ENCODE measurements at regions not wholly inside any gene's neighbourhood (a gene's known extent, or its start where the extent isn't known, plus 50 kb on each side); places are given as distances from the start of the nearest gene placed in this dataset.

DNA sequence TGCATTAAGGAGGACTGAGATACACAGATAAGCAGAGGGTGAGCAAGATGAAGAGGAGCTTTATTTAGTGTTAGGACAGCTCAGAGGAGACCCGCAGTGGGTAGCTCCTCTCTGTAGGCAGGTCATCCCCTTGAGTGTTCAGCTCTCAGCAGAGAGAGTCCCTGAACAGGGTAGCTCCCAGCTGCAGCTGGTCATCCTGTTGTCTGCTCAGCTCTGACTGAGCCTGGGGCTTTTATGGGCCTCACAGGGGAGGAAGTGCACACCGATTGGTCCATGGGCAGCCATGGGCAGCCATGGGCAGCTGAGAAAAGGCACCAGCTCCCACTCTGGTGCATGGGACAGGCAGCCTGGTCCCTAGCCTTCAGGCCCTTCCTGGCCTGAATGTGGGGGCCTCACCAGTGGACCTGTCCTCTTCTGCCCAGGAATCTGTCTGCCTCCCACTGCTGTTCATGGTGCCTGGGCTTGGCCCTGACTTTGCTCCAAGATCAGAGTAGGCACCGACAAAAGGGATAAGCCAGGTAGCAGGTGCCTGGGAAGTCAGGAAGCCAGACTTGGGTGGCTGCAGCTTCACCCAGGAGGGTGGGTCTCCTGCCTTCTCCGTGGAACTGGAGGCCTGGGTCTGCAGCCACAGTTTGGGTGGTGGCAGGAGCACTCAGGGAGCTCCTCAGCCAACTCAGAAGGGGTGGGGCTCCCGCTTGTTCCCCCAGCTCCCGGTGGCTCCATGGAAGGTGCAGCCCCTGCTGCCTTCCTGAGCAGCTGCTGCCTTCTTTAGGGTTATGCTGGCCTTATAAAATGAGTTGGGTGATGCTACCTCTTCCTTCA is 54.7 kb downstream of the MYEOV start:
- DNase-seq (ENCODE audit: low read depth in 4 of 4, low spot score in 2 of 4): no peak

DNA sequence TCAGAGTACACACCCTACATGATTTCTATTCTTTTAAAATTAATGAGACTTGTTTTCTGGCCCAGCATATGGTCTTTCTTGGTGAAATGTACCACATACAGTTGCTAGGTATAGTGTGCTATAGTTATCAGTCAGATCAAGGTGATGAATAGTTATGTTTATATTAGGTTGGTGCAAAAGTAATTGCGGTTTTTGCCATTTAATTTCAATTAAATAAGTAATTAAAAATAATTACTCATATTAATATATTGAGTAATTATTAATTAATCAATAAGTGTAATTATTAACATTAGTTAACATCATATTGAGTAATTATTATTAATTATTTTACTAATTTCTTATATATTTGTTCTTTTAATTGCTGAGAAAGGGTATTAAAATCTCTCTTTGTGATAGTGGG is 56.1 kb downstream of the MYEOV start:
- DNase-seq (ENCODE audit: low read depth in 4 of 4, low spot score in 2 of 4): no peak

DNA sequence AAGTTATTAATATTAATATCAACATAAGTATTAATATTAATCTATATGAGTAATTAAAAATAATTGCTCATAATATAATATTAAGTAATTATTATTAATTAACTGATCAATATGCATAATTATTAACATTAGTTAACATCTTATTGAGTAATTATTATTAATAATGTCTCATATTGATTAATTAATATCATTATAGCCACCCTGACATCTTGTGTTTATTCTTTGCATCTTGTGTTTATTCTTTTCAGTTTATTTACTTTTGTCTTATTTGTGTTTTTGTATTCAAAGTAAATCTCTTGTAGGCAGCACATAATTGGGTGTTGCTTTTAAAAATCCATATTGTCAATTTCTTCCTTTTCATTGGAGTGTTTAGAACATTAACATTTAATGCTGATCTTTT is 56.6 kb downstream of the MYEOV start:
- DNase-seq (ENCODE audit: low read depth in 4 of 4, low spot score in 2 of 4): no peak

DNA sequence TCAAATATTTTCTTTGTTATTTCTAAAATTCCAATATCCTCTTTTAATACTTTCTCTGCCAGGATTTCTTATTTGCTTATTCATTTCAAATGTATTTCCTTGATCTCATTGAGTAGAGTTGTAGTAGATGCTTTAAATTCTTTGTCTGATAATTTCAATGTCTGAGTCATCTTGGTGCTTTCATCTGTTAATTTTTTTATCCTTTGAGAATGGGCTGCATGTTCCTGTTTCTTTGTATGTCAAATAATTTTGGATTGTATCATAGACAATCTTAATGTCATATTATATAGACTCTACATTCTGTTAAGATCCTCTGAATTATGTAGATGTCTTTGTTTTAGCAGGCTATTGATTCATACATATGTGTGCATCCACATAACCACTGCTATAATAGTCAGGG is 57.5 kb downstream of the MYEOV start:
- DNase-seq (ENCODE audit: low read depth in 4 of 4, low spot score in 2 of 4): no peak

DNA sequence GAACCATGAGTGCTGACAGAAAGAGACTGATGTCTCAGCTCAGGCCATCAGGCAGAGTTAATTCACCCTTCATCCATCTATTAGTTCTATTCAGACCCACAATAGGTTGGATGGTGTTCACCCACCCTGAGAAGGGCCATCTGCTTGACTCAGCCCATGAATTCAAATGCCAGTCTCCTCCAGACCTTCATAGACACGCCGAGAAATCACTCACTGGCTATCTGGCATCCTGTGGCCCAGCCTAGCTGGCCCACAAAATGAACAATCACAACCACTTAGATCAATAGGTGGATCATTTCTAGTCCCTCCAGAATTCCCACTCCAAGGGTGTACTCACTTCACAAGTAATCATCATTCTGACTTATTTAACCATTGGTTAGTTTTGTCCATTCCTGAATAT is 58.2 kb downstream of the MYEOV start:
- DNase-seq (ENCODE audit: low read depth in 4 of 4, low spot score in 2 of 4): no peak

DNA sequence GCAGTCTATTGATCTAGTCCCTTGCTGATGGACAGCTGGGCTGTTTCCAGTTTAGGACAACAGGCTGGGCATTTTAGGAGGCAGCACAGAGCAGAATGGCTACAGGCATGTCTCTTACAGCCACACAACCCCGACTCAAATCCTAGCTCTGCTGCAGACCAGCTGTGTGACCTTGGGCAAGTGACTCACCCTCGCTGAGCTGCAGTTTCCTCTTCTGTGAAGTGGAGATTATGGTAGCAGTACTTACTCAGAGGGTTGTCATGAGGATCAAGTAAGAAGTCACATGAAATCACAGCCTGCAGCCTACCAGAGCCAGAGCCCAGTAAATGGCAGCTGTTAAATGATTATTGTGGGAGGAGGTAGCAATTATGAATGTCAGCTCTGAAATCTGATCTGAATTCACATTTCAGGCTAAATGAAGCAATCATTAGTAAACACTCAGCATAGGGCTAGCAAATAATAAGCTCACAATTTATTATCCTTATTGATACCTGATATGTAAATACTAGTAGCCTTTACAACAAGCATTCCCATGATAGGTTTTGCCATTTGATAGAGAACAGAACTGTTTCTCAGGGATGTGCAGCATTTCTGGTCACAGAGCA is 58.9 kb downstream of the MYEOV start:
- no peak for DNase-seq (ENCODE audit: low read depth in 4 of 4, low spot score in 2 of 4)

DNA sequence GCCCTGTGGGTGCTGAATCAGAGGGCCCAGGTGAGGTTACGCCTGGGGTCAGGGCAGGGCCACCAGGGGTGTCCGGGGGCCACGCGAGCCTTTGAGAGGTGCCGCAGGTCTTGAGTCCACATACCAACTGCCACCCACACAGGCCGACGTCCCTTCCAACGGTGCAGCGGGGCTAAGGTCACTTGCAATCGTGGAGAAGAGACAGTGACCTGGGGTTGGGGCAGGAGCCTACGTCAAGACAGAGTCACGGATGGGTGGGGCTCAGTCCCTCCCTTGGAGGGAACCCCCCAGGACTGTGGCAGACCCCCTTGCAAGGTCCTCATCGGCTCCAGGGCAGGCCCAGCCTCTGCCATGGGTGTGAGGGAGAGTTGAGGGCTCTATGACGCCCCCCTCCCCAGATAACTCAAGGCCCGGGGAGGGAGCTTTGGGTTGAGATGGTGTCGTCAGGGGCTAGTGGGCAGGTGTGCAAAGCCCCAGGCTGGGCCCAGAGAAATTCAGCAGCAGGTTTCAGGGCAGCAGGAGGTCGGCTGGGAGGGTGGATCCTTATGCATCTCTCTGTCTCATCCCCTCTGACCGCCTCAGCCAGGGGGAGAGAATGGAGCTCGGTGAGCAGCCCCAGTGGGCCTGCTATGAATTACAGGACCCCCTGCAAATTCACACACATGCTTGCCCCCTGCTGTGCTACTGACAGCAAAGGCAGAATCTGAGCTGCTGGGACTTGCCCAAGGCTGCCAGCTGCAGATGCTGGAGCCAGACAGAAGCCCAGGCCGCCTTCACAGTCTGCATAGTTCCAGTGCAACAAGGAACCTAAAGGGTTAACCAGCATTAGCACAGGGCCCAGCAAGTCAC is 60.0 kb downstream of the MYEOV start:
- DNase-seq (ENCODE audit: low read depth in 4 of 4, low spot score in 2 of 4): no peak

DNA sequence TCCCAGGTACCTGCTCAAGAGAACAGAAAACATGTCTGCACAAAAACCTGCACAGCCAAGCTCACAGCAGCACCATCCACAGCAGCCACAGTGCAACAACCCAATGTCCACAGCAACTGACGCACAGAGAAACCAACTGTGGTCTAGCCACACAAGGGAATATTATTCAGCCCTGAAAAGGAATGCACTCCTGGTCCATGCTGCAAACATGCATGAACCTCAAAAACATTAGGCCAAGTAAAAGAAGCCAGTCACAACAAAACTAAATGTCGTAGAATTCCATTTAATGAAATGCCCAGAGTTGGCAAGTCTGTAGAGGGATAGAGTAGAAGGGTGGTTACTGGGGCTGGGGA is 60.6 kb downstream of the MYEOV start:
- DNase-seq (ENCODE audit: low read depth in 4 of 4, low spot score in 2 of 4): no peak

DNA sequence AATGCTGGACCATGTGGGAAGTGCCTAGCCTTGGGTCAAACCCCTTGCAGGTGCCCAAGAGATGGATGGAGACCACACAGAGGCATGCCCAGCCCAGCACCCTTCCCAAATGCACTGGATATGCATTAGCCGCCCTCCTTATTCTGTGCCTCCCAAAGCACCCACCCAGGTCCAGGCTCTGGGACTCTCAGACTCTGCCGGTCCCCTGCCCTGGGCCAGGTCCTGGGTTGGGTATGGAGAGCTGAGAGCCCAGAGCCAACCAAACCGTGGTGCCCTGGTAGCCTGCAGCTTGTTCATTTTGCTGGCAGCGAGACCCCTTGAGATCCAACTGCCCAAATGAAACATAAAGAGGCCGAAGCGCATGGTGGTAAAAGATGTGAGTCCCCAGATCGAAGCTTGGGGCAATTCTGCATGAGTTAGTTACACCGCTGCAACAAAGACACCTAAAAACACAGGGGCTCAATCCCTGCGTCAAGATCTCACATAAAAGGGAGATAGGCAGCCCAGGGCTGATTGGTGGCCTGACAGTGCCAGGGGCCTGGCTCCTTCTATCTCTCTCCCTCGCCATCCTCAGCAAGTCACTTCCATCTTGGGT is 61.5 kb downstream of the MYEOV start:
- no peak for DNase-seq (ENCODE audit: low read depth in 4 of 4, low spot score in 2 of 4)

DNA sequence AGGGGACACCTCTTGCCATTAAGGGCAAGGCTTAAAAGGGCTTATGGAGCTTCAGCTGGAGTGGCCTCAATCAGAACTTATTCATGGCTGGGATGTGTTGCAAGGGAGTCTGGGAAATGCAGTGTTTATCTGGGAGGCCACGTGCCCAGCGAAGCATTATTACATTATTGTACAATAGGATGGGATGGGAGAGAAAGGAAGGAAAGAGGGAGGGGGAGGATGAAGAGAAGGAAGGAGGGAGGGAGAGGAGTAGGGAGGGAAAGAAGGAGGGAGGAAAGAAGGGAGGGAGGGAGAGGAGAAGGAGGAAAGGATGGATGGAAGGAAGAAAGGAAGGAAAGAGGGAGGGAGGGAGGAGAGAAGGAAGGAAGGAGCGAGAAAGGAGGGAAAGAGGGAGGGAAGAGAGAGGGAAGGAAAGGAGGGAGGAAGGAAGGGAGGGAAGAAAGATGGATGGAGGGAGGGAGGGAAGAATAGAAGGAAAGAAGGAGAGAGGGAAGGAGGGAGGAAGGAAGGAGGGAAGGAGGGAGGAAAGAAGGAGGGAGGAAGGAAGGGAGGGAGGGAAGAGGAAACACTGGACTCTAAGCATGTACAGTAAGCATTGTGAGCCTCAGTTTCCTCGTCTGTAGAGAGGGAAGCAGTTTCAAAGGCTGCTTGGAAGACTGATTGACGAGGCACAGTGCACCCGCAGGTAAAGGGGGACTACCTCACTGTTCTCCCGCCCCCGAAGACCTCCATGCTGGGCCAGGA is 62.2 kb downstream of the MYEOV start:
- no peak for DNase-seq (ENCODE audit: low read depth in 4 of 4, low spot score in 2 of 4)

DNA sequence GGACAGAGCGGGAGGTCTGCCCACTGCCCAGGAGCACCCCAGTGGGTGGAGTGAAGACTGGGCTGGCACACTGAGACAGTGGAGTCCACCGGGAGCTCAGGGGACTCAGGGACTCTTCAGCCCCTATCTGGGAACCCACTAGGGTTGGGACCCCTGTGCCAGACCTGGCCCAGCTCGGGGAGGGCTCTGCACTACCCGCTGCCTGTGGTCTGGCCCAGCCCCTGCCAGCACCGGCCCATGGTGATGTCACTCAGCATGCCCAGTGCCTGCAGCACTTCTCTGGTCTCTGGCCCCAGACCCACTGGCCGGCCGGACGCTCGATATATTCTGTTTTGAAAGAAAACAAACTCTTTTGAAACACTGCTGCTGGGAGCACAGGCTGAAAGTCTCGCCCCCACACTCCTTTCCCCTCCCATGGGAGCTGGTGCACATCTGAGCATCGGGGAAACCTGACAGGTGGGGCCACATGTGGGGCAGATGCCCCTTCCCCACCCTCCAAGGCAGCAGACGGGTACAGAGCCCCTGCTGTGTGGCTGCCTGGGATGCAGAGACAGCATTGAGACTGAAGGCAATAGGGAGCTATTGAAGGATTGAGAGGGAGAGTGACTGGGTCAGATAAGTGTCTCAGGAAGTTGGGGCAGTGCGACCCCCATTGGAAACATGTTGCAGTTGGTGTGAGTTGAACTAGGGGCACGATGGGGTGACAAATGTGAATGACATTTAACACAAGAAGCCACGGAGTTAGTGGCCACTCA is 62.9 kb downstream of the MYEOV start:
- no peak for DNase-seq (ENCODE audit: low read depth in 4 of 4, low spot score in 2 of 4)

DNA sequence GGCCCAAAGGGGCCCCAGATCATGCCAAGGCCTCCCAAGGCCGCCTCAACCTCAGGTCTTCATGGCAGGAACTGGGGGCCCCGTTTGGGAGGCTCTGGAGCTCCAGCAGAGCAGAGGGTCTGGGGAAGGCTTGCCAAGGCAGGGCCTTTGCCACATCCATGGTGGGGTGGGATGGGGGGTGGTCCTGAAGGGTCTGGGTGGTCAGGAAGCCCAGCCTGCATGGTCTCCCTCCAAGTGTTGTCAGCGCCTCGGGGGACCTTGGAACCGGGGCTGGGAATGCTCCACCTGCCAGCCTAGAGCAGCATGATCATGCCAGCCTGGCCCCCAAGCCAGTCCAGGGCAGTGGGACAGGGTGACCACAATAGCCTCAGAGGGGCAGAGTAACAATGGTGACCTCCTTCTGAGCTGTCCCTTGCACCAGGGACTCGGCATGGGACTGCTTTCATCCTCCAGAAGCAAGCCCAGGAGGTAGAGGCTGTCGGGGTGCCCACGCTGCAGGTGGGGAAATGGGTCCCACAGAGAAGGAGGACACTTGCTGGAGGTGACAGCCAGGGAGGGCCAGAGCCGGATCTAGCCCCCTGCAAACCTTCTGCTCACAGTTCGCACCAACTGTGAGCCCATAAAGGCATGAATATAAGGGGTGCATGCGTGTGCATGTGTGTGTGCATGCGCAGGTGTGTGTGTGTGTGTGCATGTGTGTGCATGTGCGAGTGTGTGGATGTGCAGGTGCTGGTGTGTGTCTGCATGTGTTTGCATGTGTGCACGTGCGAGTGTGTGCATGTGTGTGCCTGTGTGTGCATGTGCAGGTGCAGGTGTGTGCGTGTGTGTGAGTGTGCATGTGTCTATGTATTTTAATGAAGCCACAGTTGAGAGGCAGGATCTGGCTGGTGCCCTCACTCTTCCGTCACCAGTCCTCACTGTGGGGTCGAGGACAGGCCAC is 63.8 kb downstream of the MYEOV start:
- no peak for DNase-seq (ENCODE audit: low read depth in 4 of 4, low spot score in 2 of 4)

DNA sequence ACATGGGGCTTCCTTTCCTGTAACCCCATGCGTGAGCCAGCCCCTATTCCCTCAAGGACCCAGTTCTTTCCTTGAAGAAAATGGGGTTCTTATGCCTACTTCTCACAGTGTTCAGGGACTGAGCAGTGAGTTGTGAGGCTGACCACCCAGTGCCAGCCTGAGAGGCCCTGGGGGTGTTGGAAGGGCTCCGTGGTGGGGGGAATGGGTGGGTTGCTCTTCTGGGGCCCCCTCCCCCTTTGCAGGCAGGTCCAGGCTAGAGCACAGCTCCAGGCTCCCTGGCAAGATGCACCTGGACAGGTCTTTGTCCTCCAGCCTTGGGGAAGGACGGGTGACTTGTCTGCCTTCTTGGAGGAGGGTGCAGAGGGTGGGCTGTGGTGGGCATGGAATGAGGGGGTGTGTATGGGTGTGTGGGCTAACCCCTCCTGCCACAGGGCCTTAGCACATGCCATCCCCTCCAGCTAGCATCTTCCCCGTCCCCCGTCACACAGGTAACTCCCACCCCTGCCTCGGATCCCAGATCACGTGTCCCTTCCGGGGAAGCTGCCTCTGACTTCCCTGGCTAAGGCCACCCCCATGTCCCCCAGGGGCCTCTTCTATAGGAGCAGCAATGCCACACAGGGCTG is 64.6 kb downstream of the MYEOV start:
- no peak for DNase-seq (ENCODE audit: low read depth in 4 of 4, low spot score in 2 of 4)

DNA sequence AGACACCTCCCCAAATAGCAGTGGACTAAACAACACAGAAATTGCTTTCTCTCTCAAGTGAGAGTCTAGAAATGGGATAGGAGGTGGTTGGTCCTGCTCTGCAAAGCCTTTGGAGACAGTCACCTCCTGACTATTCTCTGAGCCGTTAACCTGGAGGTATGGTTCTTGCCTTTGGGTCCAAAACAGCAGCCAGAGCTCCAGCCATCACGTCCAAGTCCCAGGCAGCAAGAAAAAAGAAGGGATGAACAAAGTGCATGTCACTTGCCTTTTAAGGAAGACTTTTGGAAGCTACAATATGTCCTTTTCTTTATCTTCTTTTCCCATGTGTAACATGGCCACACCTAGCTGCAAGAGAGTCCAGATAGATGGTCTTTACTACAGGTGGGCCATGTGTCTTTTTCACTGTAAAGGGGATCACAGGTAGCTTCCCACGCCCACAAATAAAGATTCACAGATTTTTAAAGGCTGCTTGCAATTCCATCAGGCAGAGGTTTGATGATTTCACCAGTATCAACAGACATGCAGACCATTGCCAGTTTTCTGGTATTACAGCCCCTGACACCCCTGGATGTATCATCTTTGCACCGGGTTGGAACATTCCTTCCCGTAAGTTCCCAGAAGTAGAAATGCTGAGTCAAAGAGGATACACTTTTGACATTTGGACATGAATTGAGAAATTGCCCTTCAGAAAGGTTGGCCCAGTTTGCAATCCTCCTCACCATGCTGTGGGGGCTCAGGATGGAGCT is 66.0 kb downstream of the MYEOV start:
- DNase-seq (ENCODE audit: low read depth in 4 of 4, low spot score in 2 of 4): no peak

DNA sequence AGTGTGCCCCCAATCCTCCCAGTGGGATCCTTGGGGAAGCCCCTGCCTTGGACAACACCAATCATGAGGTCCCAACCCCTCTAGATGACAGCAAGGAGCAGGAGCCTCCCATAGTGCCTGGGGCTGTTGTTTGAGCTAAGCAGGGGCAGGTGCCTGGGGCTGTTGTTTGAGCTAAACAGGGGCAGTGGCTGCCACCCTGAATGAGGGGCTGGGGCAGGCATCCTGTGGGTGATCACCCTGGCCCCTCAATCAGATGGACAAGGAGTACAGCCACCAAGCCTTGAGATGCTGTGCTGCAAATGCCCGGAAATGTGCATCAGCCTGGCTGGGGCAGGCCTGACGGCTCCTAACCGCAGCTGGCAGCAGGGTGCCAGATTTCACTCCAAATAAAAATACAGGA is 66.7 kb downstream of the MYEOV start:
- no peak for DNase-seq (ENCODE audit: low read depth in 4 of 4, low spot score in 2 of 4)

DNA sequence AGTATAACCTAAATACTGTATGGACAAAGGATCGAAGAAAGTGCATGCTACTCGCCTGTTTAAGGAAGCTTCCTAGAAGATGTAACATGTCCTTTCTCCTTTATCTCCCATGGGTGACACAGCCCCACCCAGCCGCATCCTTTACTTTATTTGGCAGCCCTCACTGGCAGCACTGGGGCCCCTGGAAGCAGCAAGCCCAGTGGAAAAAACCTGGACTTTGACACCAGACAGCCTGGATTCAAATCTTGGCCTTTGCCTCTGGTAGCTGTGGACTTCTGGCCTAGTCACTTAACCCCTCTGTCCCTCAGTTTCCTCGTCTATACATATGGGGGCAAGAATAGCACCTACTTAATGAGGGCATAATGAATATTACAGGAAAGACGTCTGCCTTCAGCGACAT is 67.1 kb downstream of the MYEOV start:
- DNase-seq (ENCODE audit: low read depth in 4 of 4, low spot score in 2 of 4): no peak

DNA sequence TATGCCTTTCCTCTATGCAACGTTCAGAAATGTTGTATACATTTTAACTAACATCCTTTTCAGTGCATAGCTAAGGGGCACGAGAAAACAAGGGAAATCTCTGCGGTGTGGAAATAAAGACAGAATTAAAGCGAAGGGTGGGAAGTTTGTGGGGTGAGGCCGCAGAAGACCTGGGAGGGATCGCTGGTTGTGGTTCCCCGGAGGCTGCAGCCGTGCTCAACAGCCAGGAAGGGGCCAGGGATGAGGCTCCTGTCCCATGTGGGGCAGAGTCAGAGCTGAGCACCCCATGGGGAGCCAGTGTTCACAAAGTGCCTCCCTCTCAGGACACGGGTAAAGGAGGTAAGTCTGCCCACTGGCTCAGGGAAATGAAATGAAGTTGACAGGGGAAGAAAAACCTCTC is 67.5 kb downstream of the MYEOV start:
- DNase-seq (ENCODE audit: low read depth in 4 of 4, low spot score in 2 of 4): no peak

DNA sequence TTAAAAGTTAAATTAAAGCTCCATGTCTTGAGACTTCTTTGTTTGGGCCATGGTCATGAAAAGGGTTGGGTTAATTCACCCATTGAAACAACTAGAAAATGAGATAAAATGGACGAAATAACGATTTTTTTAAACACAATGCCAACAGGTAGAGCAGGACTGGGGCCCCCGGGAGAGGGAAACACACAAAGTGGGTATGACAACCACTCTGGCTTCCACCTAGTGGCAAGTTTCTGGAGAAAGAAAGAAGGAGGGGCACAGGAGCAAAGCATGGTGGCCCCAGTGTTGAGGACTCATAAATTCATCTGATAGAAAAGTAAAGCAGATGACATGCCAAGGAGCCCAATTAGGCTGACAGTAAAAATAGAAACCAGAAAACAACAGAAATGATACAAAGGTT is 68.4 kb downstream of the MYEOV start:
- no peak for DNase-seq (ENCODE audit: low read depth in 4 of 4, low spot score in 2 of 4)
